KMS-11 (cell line): ENCODE measurements at regions not wholly inside any gene's neighbourhood (a gene's known extent, or its start where the extent isn't known, plus 50 kb on each side); places are given as distances from the start of the nearest gene placed in this dataset.

Source experiments
- H2AFZ ChIP-seq: fragments of 200-600 bp; sonication (generic); 2 replicates; pipeline ENCODE4 v1.6.1; 2016; ENCODE audit warnings: antibody characterized with exemption, mixed run types, low read depth
- H3K27ac ChIP-seq: fragments of 200-600 bp; sonication (generic); 2 replicates; pipeline ENCODE4 v1.6.1; 2016; ENCODE audit warnings: mild to moderate bottlenecking, mixed run types
- H3K27me3 ChIP-seq: fragments of 200-600 bp; sonication (generic); 2 replicates; pipeline ENCODE4 v1.6.1; 2017; ENCODE audit warnings: mild to moderate bottlenecking, low read depth, mixed run types, moderate library complexity; ENCODE audit not compliant: insufficient read depth
- H3K36me3 ChIP-seq: fragments of 200-600 bp; sonication (generic); 2 replicates; pipeline ENCODE4 v1.6.1; 2017; ENCODE audit warnings: mild to moderate bottlenecking, mixed run types; ENCODE audit not compliant: insufficient read depth
- H3K4me1 ChIP-seq: fragments of 200-600 bp; sonication (generic); 2 replicates; pipeline ENCODE4 v1.6.1; 2016; ENCODE audit warnings: mild to moderate bottlenecking, low read depth, mixed run types; ENCODE audit not compliant: poor library complexity, severe bottlenecking
- H3K4me2 ChIP-seq: fragments of 200-600 bp; sonication (generic); 2 replicates; pipeline ENCODE4 v1.7.0; 2016; ENCODE audit warnings: mild to moderate bottlenecking, mixed run types
- H3K4me3 ChIP-seq: fragments of 200-600 bp; sonication (generic); IDR thresholded peaks from 2 replicates; pipeline ENCODE4 v1.6.1; 2017; ENCODE audit warnings: low read depth, low read length, mixed read lengths; ENCODE audit not compliant: insufficient read depth
- H3K79me2 ChIP-seq: fragments of 200-600 bp; sonication (generic); 2 replicates; pipeline ENCODE4 v1.6.1; 2016; ENCODE audit warnings: low read depth, mixed run types; ENCODE audit not compliant: insufficient read depth
- H3K9ac ChIP-seq: fragments of 200-600 bp; sonication (generic); 2 replicates; pipeline ENCODE4 v1.6.1; 2016; ENCODE audit warnings: mild to moderate bottlenecking, mixed run types
- H4K20me1 ChIP-seq: fragments of 200-600 bp; sonication (generic); 2 replicates; pipeline ENCODE4 v1.6.1; 2016; ENCODE audit warnings: mild to moderate bottlenecking, mixed run types; ENCODE audit not compliant: insufficient read depth
- CTCF ChIP-seq: fragments of 200-600 bp; sonication (generic); conservative IDR thresholded peaks from 2 replicates; pipeline ENCODE4 v1.6.1; 2017; ENCODE audit warnings: low read depth, mild to moderate bottlenecking, antibody characterized with exemption, low read length, moderate library complexity, mixed read lengths

- H3K4me1 ChIP-seq, result no peaks in the 10 kb centered on the region
- no peak for TF ChIP-seq CTCF
- no peak overlapping the region for H3K27ac ChIP-seq
- H4K20me1 ChIP-seq, result no peaks in the 10 kb centered on the region
- no peak overlapping the region for H3K4me2 ChIP-seq
- H3K9ac ChIP-seq, result no peak overlapping the region
- no peak overlapping the region for H3K4me3 ChIP-seq
- H3K27me3 ChIP-seq, result no peaks in the 10 kb centered on the region
- H3K79me2 ChIP-seq, result no peaks in the 10 kb centered on the region
- H3K36me3 ChIP-seq, result no peaks in the 10 kb centered on the region
- no peak overlapping the region for H2AFZ ChIP-seq
Observed at GRCh38 chr15:93213281-93213680, 124.3 kb upstream of the RGMA start.

GRCh38 chr15:93212578-93212977 lies 123.6 kb upstream of the RGMA start:
- no peak for TF ChIP-seq CTCF

GRCh38 chr15:93210995-93211394 lies 122.0 kb upstream of the RGMA start:
- Histone ChIP-seq H3K4me3 (no peak overlapping the region), H3K36me3 (no peaks in the 10 kb centered on the region), H3K27me3 (no peaks in the 10 kb centered on the region), H3K9ac (no peak overlapping the region), H3K4me1 (no peaks in the 10 kb centered on the region), H4K20me1 (no peaks in the 10 kb centered on the region), H3K79me2 (no peaks in the 10 kb centered on the region), H2AFZ (no peak overlapping the region), H3K4me2 (no peak overlapping the region), H3K27ac (no peak overlapping the region)
- no peak for TF ChIP-seq CTCF

More at GRCh38 chr15:93212578-93212977, 123.6 kb upstream of the RGMA start:
- no peak overlapping the region for H2AFZ ChIP-seq
- no peak overlapping the region for H3K4me3 ChIP-seq
- no peaks in the 10 kb centered on the region for H4K20me1 ChIP-seq
- no peak overlapping the region for H3K4me2 ChIP-seq
- no peak overlapping the region for H3K9ac ChIP-seq
- no peaks in the 10 kb centered on the region for H3K27me3 ChIP-seq
- no peaks in the 10 kb centered on the region for H3K36me3 ChIP-seq
- H3K27ac ChIP-seq, result no peak overlapping the region
- no peaks in the 10 kb centered on the region for H3K4me1 ChIP-seq
- H3K79me2 ChIP-seq, result no peaks in the 10 kb centered on the region

GRCh38 chr15:93209690-93210445 lies 120.9 kb upstream of the RGMA start:
- H4K20me1 ChIP-seq, result no peaks in the 10 kb centered on the region
- no peak overlapping the region for H3K4me3 ChIP-seq
- H3K27ac ChIP-seq, result no peak overlapping the region
- H2AFZ ChIP-seq, result no peak overlapping the region
- no peaks in the 10 kb centered on the region for H3K36me3 ChIP-seq
- no peaks in the 10 kb centered on the region for H3K79me2 ChIP-seq
- TF ChIP-seq CTCF, result no peak
- no peak overlapping the region for H3K4me2 ChIP-seq
- no peak overlapping the region for H3K9ac ChIP-seq
- H3K4me1 ChIP-seq, result no peaks in the 10 kb centered on the region
- H3K27me3 ChIP-seq, result no peaks in the 10 kb centered on the region
